Mononuclear cell (primary cell): ENCODE measurements at regions not wholly inside any gene's neighbourhood (a gene's known extent, or its start where the extent isn't known, plus 50 kb on each side); places are given as distances from the start of the nearest gene placed in this dataset.

Experiments
- H3K27me3 ChIP-seq: 2 replicates; pipeline ENCODE4 v1.6.0; 2011; ENCODE audit warnings: low read length, control low read depth; ENCODE audit not compliant: insufficient read depth
- H3K4me1 ChIP-seq: 2 replicates; pipeline ENCODE4 v1.5.1; 2011; ENCODE audit warnings: mild to moderate bottlenecking, low read length, control low read depth; ENCODE audit not compliant: insufficient read depth
- H3K4me3 ChIP-seq: 2 replicates; pipeline ENCODE4 v1.5.1; 2011; ENCODE audit warnings: mild to moderate bottlenecking, low read length, moderate library complexity
- H3K9me3 ChIP-seq: 2 replicates; pipeline ENCODE4 v1.5.1; 2011; ENCODE audit warnings: low read depth, mild to moderate bottlenecking, control low read depth, low read length

DNA sequence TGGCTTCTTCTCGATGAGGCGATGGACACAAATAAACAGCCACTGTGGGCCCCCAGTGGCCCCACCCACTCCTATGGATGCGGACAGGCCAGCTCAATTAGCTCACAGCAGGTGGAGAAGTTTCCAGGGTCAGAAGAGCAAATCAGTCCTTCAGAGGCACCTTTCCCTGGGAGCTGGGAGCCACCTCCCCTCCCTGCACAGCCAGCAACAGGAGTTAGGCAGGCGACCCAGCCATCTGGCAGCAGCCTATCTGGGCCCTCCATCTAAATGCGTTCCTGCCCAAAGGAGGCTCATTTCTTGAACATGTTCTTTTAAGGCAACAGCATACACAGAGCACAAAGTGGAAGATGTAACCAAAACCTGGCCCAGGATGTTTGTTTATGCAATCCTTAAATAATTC is 211.9 kb upstream of the ARRDC4 start:
- no peak overlapping the region for H3K4me3 ChIP-seq
- no peaks in the 10 kb centered on the region for H3K27me3 ChIP-seq
- H3K4me1 ChIP-seq = no peaks in the 10 kb centered on the region
- H3K9me3 ChIP-seq = no peaks in the 10 kb centered on the region

- Histone ChIP-seq H3K4me3 (no peak overlapping the region), H3K9me3 (no peaks in the 10 kb centered on the region), H3K27me3 (no peaks in the 10 kb centered on the region), H3K4me1 (no peaks in the 10 kb centered on the region)
Measured at GRCh38 chr15:97750060-97750459, 210.4 kb upstream of the ARRDC4 start.

- Histone ChIP-seq H3K9me3 (no peaks in the 10 kb centered on the region), H3K4me1 (peaks cover 4% of the 10 kb centered on the region), H3K27me3 (no peaks in the 10 kb centered on the region), H3K4me3 (no peak overlapping the region)
Measured at GRCh38 chr15:97755726-97756125, 204.8 kb upstream of the ARRDC4 start.

DNA sequence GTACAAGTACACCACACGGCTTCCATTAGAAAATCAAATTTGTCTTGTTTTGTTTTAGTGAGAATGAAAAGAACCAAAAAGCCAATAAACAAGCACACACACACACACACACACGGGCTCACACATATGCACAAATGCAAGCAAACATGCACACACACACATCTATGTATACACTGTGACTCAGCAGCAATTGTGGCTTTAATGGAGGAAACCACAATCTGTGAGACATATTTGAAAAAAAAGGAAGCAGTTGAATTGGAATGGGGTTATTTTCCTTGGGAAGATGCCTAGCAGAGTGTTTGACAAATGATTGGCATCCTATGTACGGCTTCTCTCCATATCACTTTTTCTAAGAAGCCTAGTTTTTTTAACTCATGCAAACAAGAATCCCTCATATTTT is 201.1 kb upstream of the ARRDC4 start:
- Histone ChIP-seq H3K4me1 (peaks cover 4% of the 10 kb centered on the region), H3K27me3 (no peaks in the 10 kb centered on the region), H3K4me3 (no peak overlapping the region), H3K9me3 (no peaks in the 10 kb centered on the region)

GRCh38 chr15:97761110-97761509 is 199.4 kb upstream of the ARRDC4 start:
- Histone ChIP-seq H3K9me3 (no peaks in the 10 kb centered on the region), H3K27me3 (no peaks in the 10 kb centered on the region), H3K4me1 (peaks cover 4% of the 10 kb centered on the region), H3K4me3 (no peak overlapping the region)

DNA sequence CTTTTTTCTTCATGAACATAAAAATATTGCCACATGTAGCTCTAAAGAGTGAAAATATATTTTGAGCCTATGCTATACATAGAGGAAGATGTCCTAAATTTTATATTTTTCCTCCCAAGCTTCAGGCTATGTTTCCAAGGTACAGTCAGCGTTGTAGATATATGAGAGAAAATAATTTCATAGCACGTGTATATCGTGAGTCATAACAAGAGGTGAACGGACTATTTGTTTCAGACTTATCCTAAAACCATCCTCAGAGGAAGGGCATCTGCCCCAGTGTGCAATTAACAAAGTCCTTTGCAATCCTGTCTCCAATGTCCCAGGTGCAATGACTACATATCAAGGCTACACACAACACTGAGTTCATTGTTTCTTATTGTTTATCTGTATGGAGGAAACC is 177.3 kb upstream of the ARRDC4 start:
- H3K27me3 ChIP-seq = no peaks in the 10 kb centered on the region
- H3K4me1 ChIP-seq = no peaks in the 10 kb centered on the region
- no peak overlapping the region for H3K4me3 ChIP-seq
- no peaks in the 10 kb centered on the region for H3K9me3 ChIP-seq

- Histone ChIP-seq H3K4me3 (no peak overlapping the region), H3K9me3 (no peaks in the 10 kb centered on the region), H3K27me3 (no peaks in the 10 kb centered on the region), H3K4me1 (no peaks in the 10 kb centered on the region)
Measured at GRCh38 chr15:97786741-97787140, 173.8 kb upstream of the ARRDC4 start.

GRCh38 chr15:97790180-97790579 is 170.3 kb upstream of the ARRDC4 start:
- no peaks in the 10 kb centered on the region for H3K27me3 ChIP-seq
- H3K4me1 ChIP-seq = no peaks in the 10 kb centered on the region

GRCh38 chr15:97791824-97792792 is 168.4 kb upstream of the ARRDC4 start:
- no peak overlapping the region for H3K4me3 ChIP-seq
- H3K4me1 ChIP-seq = no peaks in the 10 kb centered on the region
- no peaks in the 10 kb centered on the region for H3K9me3 ChIP-seq
- H3K27me3 ChIP-seq = no peaks in the 10 kb centered on the region

More at GRCh38 chr15:97790180-97790579, 170.3 kb upstream of the ARRDC4 start:
- Histone ChIP-seq H3K4me3 (no peak overlapping the region), H3K9me3 (no peaks in the 10 kb centered on the region)

DNA sequence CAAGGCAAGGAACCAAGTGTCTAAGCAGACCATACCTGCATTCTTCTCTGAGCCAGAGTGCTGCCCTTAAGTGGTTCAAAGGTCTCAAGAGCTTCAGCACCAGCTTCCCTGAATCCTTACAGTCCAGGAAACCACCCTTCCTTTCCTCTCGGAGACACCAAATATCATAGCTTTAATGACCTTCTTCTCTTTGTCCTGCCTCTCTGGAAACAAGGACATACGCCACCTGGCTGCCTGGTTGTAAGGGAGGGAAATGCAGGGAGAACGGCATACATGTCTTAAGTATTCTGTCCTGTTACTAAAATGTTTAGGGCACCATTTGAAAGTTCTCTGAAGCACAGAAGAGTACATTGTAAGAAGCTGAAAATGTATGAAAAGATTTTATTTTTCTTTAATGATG is 155.6 kb upstream of the ARRDC4 start:
- H3K4me3 ChIP-seq = no peak overlapping the region
- no peaks in the 10 kb centered on the region for H3K4me1 ChIP-seq
- H3K27me3 ChIP-seq = no peaks in the 10 kb centered on the region
- no peaks in the 10 kb centered on the region for H3K9me3 ChIP-seq

DNA sequence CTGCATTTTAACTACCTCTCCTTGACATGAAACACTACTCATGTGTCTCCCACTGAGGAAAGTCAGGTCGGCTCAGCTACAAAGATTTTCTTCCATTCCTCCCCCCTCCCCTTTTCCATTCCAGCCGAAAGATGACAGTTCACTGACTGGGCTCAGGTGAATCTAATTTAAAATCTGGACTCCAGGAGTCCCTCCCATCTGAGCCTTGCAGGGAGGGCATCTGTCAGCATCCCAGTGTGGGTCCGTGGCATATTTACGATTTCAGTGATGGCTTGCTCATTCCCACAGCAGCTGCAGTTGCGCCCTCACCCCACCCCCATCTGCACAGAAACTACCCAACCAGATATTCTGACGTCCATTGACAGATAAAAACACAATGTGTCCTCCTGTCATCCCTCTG is 153.7 kb upstream of the ARRDC4 start:
- H3K9me3 ChIP-seq = no peaks in the 10 kb centered on the region
- no peak overlapping the region for H3K4me3 ChIP-seq
- no peaks in the 10 kb centered on the region for H3K27me3 ChIP-seq
- H3K4me1 ChIP-seq = no peaks in the 10 kb centered on the region

- Histone ChIP-seq H3K27me3 (no peaks in the 10 kb centered on the region), H3K9me3 (no peaks in the 10 kb centered on the region), H3K4me3 (no peak overlapping the region), H3K4me1 (no peaks in the 10 kb centered on the region)
Measured at GRCh38 chr15:97815835-97816234, 144.7 kb upstream of the ARRDC4 start.

GRCh38 chr15:97817276-97817890 is 143.1 kb upstream of the ARRDC4 start:
- Histone ChIP-seq H3K4me3 (no peak overlapping the region), H3K9me3 (no peaks in the 10 kb centered on the region), H3K4me1 (no peaks in the 10 kb centered on the region), H3K27me3 (no peaks in the 10 kb centered on the region)

DNA sequence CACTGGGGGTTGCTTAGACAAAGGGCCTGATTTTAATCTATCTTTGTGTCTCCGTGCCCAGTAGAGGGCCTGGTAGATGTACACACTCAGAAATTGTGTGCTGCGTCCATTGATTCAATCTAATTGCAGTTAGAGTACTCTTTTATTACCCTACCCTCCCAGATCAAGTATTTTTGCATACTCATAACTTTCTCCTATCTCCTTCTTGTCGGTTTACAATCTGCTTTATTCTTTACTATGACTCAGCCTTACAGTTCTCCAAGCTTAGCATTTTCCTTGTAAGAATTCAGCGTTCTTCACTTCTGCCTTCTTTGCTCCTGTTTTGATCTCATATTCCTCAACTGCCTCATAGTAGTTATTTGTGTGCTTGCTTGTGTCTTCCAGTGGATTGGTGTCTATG is 124.5 kb upstream of the ARRDC4 start:
- no peaks in the 10 kb centered on the region for H3K4me1 ChIP-seq
- H3K9me3 ChIP-seq = no peaks in the 10 kb centered on the region
- H3K27me3 ChIP-seq = no peaks in the 10 kb centered on the region
- H3K4me3 ChIP-seq = no peak overlapping the region

DNA sequence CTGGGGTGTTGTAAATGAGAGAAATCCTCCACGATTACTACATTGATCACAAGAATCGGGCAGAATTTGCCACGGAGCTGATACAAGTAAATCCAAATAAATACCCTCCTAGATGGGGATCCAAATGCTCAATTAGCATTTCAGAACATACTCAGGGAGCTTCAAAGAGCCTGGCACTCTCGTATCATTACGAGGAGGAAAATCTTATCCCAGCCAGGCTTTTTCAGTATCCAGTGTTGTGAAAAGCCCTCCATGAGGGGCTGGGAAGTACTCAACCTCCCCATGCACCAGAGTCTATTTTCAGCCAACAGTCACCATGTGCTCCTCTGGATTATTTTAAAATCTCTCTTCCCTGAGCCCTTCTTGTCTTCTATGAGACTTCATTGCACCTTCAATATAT is 122.6 kb upstream of the ARRDC4 start:
- Histone ChIP-seq H3K4me1 (no peaks in the 10 kb centered on the region), H3K9me3 (no peaks in the 10 kb centered on the region), H3K27me3 (no peaks in the 10 kb centered on the region), H3K4me3 (no peak overlapping the region)
